ENCODE measurements at regions not wholly inside any gene's neighbourhood (a gene's known extent, or its start where the extent isn't known, plus 50 kb on each side); places are given as distances from the start of the nearest gene placed in this dataset.

- H3K27me3 ChIP-seq: no peaks in the 10 kb centered on the region
- no peak for DNase-seq (ENCODE audit: extremely low spot score)
- WGBS: 91% methylated on average over 5 of the region's 5 CpGs
- H3K4me1 ChIP-seq: peaks cover 0 to 2% (median under 1%) of the 10 kb centered on the region in 4 donors
- H3K9me3 ChIP-seq: no peaks in the 10 kb centered on the region
- no peak overlapping the region for H3K27ac ChIP-seq (replicated peaks in 1 of 4)
- H3K36me3 ChIP-seq: no peaks in the 10 kb centered on the region
- no peak overlapping the region for H3K4me3 ChIP-seq
- TF ChIP-seq EP300 (IDR thresholded peaks at IDR 0.05) (no peak), POLR2AphosphoS5 (IDR thresholded peaks at IDR 0.05) (no peak), CTCF (IDR thresholded peaks at IDR 0.05) (no peak), POLR2A (IDR thresholded peaks at IDR 0.05; ENCODE audit: low read depth) (no peak)
- intact Hi-C loops (cut with DNase I): no loop called here
Measured at GRCh38 chr2:207290833-207291624, 125.3 kb upstream of the KLF7 start.

DNA sequence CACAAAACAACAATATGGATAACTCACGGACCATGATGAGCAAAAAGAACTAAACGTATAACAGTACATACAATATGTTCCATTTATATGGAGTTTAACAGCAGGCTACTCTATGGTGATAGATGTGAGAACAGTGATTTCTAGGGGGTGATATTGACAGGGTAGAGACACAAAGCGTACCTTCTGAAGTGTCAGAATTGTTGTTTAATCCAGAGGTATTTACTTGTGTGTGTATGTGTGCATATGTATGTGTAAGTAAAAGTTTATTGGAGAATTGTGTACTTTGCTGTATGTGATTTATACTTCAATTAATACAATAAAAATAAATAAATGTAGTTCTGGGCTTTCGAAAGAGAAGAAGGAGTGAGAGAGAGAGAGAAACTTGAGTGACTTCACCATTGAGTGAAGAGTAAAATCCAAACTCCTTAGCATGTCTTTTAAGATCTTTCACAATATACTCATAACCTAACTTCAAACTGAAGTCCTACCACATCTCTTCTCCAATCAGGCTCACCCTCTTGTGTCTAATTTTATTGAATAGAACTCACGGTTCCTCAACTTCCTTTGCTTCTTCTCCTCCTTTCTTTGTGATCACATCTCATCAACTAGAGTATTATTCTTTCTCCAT is 126.0 kb upstream of the KLF7 start:
- Histone ChIP-seq H3K27ac (replicated peaks in 1 of 4) (no peak overlapping the region), H3K27me3 (no peaks in the 10 kb centered on the region), H3K4me1 (peaks cover 0 to 7% (median 6%) of the 10 kb centered on the region in 4 donors), H3K36me3 (no peaks in the 10 kb centered on the region), H3K4me3 (no peak overlapping the region), H3K9me3 (no peaks in the 10 kb centered on the region)
- 93% methylated on average over 5 of the region's 5 CpGs for WGBS
- TF ChIP-seq EP300 (IDR thresholded peaks at IDR 0.05) (no peak), POLR2AphosphoS5 (IDR thresholded peaks at IDR 0.05) (no peak), CTCF (IDR thresholded peaks at IDR 0.05) (no peak), POLR2A (IDR thresholded peaks at IDR 0.05; ENCODE audit: low read depth) (no peak)
- DNase-seq (ENCODE audit: extremely low spot score): no peak
- intact Hi-C loops (cut with DNase I): no loop called here

- TF ChIP-seq POLR2A (IDR thresholded peaks at IDR 0.05; ENCODE audit: low read depth): no peak
- no peak for TF ChIP-seq CTCF (IDR thresholded peaks at IDR 0.05)
- TF ChIP-seq POLR2AphosphoS5 (IDR thresholded peaks at IDR 0.05): no peak
- TF ChIP-seq EP300 (IDR thresholded peaks at IDR 0.05): no peak
- intact Hi-C loops (cut with DNase I): no loop called here
- H3K4me1 ChIP-seq: peaks cover 0 to 11% (median 9%) of the 10 kb centered on the region in 4 donors
- no peaks in the 10 kb centered on the region for H3K36me3 ChIP-seq
- no peaks in the 10 kb centered on the region for H3K27me3 ChIP-seq
- no peak for DNase-seq (ENCODE audit: extremely low spot score)
- H3K27ac ChIP-seq (replicated peaks in 1 of 4): peak overlapping the region in 2 of 4 donors; percentile 12 to 42
- no peaks in the 10 kb centered on the region for H3K9me3 ChIP-seq
- WGBS: 75% methylated on average over 2 of the region's 3 CpGs
- H3K4me3 ChIP-seq: no peak overlapping the region
Measured at GRCh38 chr2:207296265-207296948, 130.7 kb upstream of the KLF7 start.

DNA sequence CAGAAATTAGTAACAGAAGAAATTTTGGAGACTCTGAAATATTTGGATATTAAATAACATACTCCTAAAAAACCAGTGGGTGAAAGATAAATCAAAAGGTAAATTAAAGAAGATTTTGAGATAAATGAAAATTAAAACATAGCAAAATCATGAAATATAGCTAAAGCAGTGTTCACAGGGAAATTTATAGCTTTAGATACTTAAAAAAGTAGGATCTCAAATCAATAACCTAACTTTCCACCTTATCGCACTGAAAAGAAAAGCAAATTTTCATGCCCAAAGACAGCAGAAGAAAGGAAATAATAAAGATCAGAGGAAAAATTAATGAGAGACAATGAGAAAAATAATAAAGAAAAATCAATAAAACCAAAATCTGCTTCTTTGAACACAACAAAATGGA is 135.1 kb upstream of the KLF7 start:
- 95% methylated on average over 1 of the region's 1 CpG for WGBS
- intact Hi-C loops (cut with DNase I): no loop called here

More for the DNA sequence above, 135.1 kb upstream of the KLF7 start:
- no peak for DNase-seq (ENCODE audit: extremely low spot score)
- no peak overlapping the region for H3K27ac ChIP-seq (replicated peaks in 1 of 4)
- H3K4me1 ChIP-seq: peaks cover 0 to 11% (median 9%) of the 10 kb centered on the region in 4 donors
- no peak for TF ChIP-seq POLR2A (IDR thresholded peaks at IDR 0.05; ENCODE audit: low read depth)
- no peak for TF ChIP-seq CTCF (IDR thresholded peaks at IDR 0.05)
- no peak for TF ChIP-seq EP300 (IDR thresholded peaks at IDR 0.05)
- no peak for TF ChIP-seq POLR2AphosphoS5 (IDR thresholded peaks at IDR 0.05)
- H3K27me3 ChIP-seq: no peaks in the 10 kb centered on the region
- no peak overlapping the region for H3K4me3 ChIP-seq
- no peaks in the 10 kb centered on the region for H3K36me3 ChIP-seq
- H3K9me3 ChIP-seq: no peaks in the 10 kb centered on the region
